Bronchial epithelial cell (primary cell): ENCODE measurements at regions not wholly inside any gene's neighbourhood (a gene's known extent, or its start where the extent isn't known, plus 50 kb on each side); places are given as distances from the start of the nearest gene placed in this dataset.

Experiments
- DNase-seq: peaks from one replicate; pipeline ENCODE4 v3.0.0-alpha.2; 2010; ENCODE audit warnings: low read depth
- FAIRE-seq: peaks from 2 replicates; lab custom pipeline; 2011; peaks lifted over from hg19 to GRCh38; lab: Jason Lieb, UNC
- H3K27me3 ChIP-seq: 2 replicates; pipeline ENCODE4 v1.5.1; 2011; ENCODE audit warnings: low read length; ENCODE audit not compliant: control insufficient read depth, insufficient read depth
- H3K36me3 ChIP-seq: 2 replicates; pipeline ENCODE4 v1.5.1; 2011; ENCODE audit warnings: low read length; ENCODE audit not compliant: control insufficient read depth, insufficient read depth
- H3K4me3 ChIP-seq: 2 replicates; pipeline ENCODE4 v1.5.1; 2011; ENCODE audit warnings: mild to moderate bottlenecking, low read depth, low read length, control low read depth
- TF ChIP-seq, protein P1 (sequence below): IDR thresholded peaks from 2 replicates; pipeline ENCODE4 v1.5.1; 2011; ENCODE audit warnings: mild to moderate bottlenecking, moderate library complexity, low read length, control low read depth, inconsistent platforms; ENCODE audit not compliant: insufficient read depth, severe bottlenecking

DNA sequence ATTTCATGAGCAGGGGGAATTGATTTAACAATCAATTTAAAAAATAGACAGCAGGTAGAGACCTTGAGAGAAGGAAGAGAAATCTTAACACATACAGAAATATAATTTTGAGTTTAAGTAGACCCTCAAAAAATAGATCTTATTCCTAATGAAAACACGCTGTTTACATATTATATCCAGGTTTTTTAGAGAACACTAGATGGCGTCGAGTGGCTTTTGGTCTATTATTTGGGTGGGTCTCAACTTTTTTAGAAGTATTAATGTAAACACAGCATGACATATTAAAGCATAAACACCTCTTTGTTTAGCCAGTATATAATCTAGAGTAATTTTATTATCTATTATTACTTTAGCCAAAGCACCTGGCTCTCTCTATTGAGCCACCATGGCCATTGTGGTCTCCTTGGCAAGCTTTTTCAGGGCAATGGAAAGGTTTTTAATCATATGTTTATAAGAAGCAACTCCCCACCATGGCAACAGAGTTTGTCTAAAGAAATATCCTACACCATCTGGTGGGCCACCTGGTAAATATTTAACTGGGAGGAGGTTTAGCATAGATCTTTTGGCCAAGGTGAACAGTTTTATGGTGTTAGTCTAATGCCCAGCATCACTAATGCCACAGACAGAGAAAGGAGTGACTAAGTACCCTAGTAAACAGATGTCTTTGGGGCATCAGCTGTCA is 59.7 kb upstream of the PRSS1 start:
- no peaks in the 10 kb centered on the region for H3K27me3 ChIP-seq
- TF ChIP-seq, protein P1, sequence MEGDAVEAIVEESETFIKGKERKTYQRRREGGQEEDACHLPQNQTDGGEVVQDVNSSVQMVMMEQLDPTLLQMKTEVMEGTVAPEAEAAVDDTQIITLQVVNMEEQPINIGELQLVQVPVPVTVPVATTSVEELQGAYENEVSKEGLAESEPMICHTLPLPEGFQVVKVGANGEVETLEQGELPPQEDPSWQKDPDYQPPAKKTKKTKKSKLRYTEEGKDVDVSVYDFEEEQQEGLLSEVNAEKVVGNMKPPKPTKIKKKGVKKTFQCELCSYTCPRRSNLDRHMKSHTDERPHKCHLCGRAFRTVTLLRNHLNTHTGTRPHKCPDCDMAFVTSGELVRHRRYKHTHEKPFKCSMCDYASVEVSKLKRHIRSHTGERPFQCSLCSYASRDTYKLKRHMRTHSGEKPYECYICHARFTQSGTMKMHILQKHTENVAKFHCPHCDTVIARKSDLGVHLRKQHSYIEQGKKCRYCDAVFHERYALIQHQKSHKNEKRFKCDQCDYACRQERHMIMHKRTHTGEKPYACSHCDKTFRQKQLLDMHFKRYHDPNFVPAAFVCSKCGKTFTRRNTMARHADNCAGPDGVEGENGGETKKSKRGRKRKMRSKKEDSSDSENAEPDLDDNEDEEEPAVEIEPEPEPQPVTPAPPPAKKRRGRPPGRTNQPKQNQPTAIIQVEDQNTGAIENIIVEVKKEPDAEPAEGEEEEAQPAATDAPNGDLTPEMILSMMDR = no peak
- DNase-seq (no peak), FAIRE-seq (no peak)
- H3K36me3 ChIP-seq = no peaks in the 10 kb centered on the region
- H3K4me3 ChIP-seq = no peak overlapping the region

DNA sequence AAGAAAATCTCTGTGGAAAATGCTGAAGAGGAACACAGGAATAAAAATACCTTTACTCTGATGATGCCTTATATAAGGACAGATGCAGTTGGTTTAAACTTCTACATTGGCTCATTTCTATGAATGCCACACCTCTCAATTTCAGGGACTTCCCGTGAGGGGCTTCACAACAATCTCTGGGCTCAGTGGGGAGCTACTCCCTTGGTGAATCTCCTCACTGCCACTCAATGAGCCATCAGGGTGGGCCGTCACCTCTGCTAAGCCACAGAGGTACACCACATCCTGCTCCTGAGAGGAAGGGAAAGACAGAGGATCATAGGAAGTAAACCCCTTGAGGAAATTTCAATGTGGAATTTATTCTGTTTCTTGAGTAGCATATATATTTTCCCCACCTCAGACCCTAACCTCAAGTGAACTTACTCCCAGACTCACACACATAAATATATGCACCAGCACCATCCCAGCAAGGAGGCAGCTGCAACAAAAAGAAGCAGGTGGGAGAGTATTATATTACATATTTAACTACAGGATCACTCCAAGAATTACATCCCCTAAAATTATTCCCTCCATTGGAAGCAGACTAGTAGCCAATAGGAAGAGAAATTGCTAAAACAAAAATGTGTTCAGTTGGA is 63.3 kb upstream of the PRSS1 start:
- Histone ChIP-seq H3K36me3 (no peaks in the 10 kb centered on the region), H3K4me3 (no peak overlapping the region), H3K27me3 (no peaks in the 10 kb centered on the region)
- TF ChIP-seq, protein P1 = no peak
- no peak for DNase-seq
- FAIRE-seq = no peak

DNA sequence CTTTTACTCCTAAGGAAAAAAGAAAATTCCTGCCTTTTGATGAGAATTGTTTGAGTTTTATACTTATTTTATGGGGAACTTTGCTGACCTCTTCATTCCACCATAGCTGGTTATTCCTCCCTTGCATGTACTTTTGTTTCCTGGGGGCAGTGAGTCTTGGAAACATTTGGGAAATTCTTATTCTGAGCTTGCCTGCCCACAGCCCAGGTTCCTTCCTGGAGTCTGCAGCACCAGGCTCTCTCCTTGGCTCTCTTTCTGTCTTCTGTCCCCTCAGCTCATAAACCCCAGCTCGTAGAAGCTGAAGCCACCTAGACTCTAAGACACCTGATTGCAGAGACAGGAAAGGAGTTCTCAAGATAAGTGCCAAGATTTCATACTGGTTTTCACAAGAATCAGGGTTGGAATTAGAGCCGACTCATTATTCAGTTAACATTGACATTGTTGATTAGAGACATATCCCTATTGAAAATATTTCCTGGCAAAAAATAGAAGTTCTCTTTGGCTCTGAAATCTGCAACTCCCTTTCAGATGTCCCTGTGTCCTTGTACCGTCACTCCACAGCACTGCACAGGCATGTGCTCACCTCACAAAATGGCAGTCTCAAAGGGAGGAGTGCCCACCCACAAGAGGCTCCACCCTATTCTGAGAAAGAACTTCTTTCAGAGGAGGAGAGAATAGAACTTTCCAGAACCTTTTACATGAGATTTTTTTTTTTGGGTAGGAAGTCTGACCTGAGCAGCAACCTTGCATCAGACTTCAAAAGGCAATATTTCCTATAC is 67.8 kb upstream of the PRSS1 start:
- H3K36me3 ChIP-seq = no peaks in the 10 kb centered on the region
- H3K27me3 ChIP-seq = no peaks in the 10 kb centered on the region
- H3K4me3 ChIP-seq = no peak overlapping the region
- TF ChIP-seq, protein P1 = no peak
- DNase-seq = no peak
- FAIRE-seq = no peak

DNA sequence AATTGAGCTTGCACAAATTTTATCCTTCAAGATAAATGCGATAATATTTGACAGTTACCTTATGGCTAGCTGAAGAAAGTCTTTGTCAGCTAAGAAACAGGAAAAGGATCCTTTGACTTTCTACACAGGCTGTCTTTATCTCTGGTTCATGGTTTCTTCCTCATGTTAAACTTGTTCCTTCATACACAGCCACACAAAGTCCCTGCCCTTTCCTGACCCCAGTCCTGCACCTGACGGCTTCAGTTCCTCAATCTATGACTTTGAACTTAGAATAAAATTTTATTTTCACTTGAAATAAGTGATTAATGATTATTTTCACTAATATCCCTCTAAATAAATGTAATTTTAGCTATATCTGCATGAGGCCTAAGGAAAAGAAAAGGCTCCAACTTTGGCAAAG is 77.8 kb upstream of the PRSS1 start:
- Histone ChIP-seq H3K4me3 (no peak overlapping the region), H3K27me3 (no peaks in the 10 kb centered on the region), H3K36me3 (no peaks in the 10 kb centered on the region)
- FAIRE-seq (no peak), DNase-seq (no peak)
- TF ChIP-seq, protein P1 = no peak

DNA sequence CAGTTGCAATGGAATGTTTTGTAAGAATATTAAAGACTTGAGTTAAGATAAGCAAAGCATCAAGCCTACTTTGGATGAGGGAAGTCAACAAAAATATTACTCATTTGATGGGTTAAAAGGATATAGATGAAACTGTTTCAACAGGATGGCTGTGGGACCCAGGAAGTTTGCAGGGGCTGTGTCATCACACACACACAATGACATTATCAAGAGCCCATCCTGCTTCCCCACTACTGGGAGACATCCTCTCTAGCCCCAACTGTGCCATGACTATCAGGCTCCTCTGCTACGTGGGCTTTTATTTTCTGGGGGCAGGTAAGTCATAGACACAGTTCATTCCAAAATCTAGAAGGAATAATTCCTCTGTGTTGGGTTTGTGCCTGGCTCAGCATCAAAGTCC is 78.8 kb upstream of the PRSS1 start:
- H3K27me3 ChIP-seq = no peaks in the 10 kb centered on the region
- H3K4me3 ChIP-seq = no peak overlapping the region
- DNase-seq = no peak
- FAIRE-seq = no peak
- no peaks in the 10 kb centered on the region for H3K36me3 ChIP-seq
- TF ChIP-seq, protein P1 = no peak
